NCI-H1105 (cell line): ENCODE measurements at regions not wholly inside any gene's neighbourhood (a gene's known extent, or its start where the extent isn't known, plus 50 kb on each side); places are given as distances from the start of the nearest gene placed in this dataset.
A peak's percentile ranks its signal among the peaks of the same experiment; 100 is the strongest.

Experiments used
- DNase-seq: peaks from one replicate; lab custom pipeline; 2025; lab: John Stamatoyannopoulos, UW

DNA sequence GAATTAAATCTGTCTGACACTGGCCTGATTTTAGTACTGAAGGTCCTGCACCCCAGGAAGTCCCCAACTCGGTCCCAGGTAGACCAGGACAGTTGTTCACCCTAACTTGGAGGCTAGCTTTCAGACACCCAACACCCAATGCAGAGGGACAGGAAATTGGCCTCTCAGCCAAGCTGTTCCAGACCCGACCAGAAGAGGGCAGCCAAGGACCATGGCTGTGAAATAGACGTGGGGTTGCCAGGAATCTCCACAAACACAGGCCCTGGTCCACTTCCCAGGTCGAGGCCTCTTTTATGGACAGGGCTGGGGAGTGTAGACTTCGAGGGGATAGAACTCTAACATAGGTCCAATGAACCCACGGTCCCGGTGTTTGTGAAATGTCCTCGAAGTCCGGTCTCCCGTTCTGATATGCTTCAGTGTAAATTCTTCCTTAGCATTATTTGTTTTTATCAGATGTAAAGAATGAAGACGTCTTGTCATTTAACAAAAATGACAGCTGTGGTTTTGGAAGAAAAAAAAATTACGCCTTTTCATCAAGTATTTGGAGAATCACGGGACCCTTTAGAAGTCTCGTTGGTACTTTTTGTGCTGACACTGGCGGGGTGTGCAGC, 260.3 kb upstream of the ADAMTS16 start:
- DNase-seq, result peak; percentile 14

GRCh38 chr5:4880304-4880741, 259.8 kb upstream of the ADAMTS16 start:
- DNase-seq, result no peak

DNA sequence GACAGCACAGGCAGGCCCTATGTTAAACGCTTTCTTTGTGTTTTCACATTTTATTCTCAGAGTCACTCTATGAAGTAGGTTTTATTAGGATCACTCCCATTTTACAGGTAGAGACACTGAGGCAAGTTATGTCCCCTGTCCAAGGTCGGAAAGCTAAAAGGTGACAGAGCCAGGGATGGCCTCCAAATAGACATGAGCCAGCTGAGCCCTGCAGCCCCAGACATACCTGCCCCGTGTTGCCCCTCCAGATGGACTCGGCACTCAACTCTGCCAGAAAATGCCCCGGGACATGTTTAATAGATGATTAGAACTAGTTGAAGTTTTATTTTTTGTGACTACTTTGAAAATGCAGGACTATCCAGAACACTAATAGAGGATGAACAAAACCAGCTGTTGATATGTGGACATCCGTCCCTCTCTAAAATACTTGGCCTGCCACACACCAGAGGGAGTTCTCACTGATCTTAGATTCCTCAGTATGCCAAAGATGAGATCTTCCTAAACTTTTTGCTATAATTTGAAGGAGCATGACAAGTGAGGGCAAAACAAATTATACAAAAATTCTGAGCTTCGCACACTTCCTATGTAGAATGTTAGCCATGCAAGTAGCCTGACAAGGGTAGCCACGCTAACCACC, 258.6 kb upstream of the ADAMTS16 start:
- DNase-seq, result no peak

GRCh38 chr5:4882186-4882585, 257.9 kb upstream of the ADAMTS16 start:
- DNase-seq, result no peak

- DNase-seq, result no peak
These were observed 256.8 kb upstream of the ADAMTS16 start for GRCh38 chr5:4883360-4883759.

- DNase-seq, result no peak
These were observed 246.9 kb upstream of the ADAMTS16 start for GRCh38 chr5:4893063-4893744.

DNA sequence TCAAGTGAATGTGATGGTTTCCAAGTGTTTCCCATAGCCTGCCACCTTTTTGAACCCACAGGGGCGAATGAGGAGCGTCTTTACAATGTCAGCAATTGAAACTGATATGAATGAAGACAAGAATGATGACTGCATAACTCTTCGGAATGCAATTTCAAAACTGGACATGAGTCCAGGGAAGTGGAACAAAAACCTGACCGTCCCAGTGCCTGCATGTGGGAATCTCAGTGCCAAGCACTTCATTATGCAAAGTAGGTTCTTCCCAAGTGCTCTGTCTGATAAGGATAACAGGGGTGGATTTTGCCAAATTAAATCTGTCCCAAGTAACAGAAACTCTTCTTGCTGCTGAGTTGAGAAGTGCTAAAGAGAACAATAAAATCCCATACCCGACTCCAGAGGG, 243.8 kb upstream of the ADAMTS16 start:
- DNase-seq, result no peak

- no peak for DNase-seq
These were observed 238.8 kb upstream of the ADAMTS16 start for GRCh38 chr5:4901305-4901811.

GRCh38 chr5:4901924-4902323, 238.2 kb upstream of the ADAMTS16 start:
- no peak for DNase-seq

- DNase-seq, result no peak
These were observed 234.2 kb upstream of the ADAMTS16 start for GRCh38 chr5:4905674-4906520.

GRCh38 chr5:4906786-4907185, 233.3 kb upstream of the ADAMTS16 start:
- no peak for DNase-seq

- no peak for DNase-seq
These were observed 232.6 kb upstream of the ADAMTS16 start for GRCh38 chr5:4907571-4907970.

DNA sequence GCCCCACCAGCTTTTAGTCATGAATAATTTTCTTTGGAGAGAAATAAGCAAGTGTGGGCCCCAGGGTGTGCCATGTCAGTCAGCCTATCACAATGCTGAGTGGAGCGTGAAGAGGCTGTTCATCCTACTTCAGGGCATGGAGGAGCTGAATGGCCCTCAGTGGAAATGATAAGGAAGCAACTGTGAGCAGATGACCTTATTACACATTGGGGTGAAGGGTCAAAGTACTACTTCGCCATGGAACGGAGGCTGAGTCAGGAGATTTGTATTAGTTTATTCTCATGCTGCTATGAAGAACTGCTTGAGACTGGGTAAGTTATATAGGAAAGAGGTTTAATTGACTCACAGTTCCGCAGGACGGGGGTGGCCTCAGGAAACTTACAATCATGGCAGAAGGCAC, 231.0 kb upstream of the ADAMTS16 start:
- DNase-seq, result no peak

DNA sequence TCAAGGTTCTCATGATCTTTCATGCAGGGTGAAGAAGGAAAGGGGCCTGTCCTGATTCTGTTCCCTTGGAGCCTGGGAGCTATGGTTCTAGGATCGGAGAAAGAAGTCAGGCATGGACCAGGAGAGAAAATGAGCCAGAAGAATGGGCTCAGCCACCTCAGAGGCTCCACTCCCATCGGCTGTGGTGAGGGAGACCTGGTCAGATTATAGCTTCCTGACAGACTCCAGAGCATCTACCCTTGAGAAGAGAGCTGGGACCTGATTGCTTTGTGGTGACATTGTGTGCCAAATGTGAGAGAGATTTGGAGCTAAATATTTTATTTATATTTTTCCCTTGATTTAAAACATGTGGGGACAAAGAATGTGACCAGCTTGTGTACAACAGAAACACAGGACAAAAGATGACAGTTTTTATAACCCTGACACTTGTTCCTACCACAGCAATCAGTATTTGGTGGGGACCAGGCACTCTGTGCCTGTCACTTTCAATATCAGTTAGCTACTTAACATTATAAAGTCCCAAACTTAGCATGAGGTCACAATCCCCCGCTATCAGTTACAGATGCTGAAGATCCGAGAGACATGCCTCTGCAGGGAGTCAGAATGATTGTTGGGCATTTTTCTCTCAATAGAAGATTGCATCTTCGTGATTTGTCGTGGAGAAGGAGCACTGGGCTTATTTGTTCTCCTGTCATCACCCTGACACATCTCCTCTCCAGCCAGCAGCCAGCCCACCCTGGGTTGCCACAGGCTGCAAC, 228.3 kb upstream of the ADAMTS16 start:
- no peak for DNase-seq

GRCh38 chr5:4921929-4922328, 218.2 kb upstream of the ADAMTS16 start:
- no peak for DNase-seq

GRCh38 chr5:4924577-4924976, 215.6 kb upstream of the ADAMTS16 start:
- no peak for DNase-seq

- DNase-seq, result no peak
These were observed 213.0 kb upstream of the ADAMTS16 start for GRCh38 chr5:4927097-4927496.

DNA sequence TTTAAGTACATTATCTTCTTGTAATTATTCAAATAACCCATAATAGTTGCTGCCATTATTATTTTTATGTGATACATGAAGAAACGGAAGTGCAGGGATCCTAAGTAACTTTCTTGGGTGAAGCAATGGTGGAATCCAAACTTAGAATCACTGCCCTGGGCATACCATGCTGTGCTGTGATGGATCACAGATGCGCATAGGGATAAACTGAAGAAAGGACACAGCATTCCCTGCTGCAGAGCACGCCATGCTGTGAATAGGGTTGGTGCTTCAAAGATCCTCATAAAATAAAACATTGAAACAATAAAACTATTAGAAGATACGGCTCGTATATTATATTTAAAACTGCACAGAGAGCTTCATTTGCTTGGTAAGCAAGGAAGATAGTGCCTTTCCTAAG, 211.7 kb upstream of the ADAMTS16 start:
- DNase-seq, result no peak

DNA sequence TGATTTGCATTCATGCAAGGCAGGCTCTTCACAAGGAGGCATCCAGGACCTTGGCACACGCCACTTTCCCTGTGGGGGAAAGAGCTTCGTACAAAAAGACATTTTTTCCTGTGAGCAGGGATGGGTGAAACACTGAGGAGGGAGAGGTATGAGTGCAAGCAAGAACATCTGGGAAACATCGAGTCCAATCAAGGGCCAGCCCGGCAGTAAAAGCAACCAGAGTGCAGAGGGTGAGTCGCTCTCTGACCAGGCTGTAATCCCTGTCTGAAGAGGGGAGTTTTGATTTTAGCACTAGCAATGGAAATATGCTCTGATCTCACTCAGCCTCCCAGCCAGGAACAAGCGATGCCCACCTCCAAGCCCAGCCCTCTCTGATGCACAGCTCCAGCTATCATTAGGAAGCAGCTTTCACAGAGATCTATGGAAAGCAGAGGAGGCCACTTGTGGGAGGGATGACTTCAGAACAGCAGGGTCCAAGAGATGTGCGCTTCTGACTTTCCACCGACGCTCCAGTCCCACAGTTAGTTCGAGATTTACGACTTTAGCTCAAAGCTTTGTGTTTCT, 211.0 kb upstream of the ADAMTS16 start:
- no peak for DNase-seq

GRCh38 chr5:4939042-4939781, 200.9 kb upstream of the ADAMTS16 start:
- no peak for DNase-seq

GRCh38 chr5:4941161-4941560, 199.0 kb upstream of the ADAMTS16 start:
- no peak for DNase-seq
